ENCODE measurements at regions not wholly inside any gene's neighbourhood (a gene's known extent, or its start where the extent isn't known, plus 50 kb on each side); places are given as distances from the start of the nearest gene placed in this dataset.

DNA sequence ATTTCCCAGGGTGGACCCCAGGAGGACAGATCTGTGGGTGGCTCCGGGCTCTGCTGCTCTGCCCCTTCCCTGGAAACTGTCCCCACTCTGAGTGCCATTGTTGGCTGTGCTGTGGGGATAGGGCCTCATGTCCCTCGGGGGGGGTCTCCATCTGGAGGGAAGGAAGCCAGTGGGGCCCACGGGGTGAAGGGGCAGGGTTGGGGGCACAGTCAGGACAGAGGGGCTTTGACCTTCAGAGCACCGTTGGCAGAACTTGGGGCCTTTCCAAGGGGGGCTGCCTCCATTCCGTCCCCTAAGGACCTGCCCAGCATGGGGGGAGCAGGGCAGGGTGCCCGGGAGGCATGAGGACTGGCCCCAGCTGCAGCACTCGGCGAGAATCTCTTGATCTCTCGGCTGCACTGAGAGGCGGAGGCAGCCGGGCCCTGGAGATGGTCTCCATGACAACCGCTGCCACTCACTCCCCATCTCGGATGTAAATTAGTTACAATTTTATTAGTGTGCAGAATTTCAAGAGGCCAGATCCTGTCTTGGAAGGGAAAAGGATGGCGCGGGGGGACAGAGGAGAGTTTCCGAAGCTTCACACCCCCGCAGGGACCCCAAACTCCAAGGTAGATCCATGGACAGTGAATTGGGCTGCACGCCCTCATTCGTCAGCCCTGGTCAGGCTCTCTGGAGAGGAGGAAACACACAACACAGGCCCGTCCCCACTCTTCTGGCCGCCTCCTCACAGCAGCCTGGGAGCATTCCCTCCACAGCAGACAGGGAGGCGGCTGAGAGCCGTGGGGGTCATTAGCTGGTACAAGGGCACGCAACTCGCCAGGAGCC lies 216.2 kb upstream of the IER5L start:
- intact Hi-C loops (cut with DNase I, micrococcal nuclease) = no loop called here
- no peak for ATAC-seq (ENCODE audit: poor library complexity)
- H3K36me3 ChIP-seq (ENCODE audit: insufficient read depth, low read length) = no peaks in the 10 kb centered on the region
- no peaks in the 10 kb centered on the region for H3K27me3 ChIP-seq (ENCODE audit: control insufficient read depth in 1 of 2, insufficient read depth in 2 of 2, low read length in 2 of 2)
- no peaks in the 10 kb centered on the region for H3K4me1 Mint-ChIP-seq (ENCODE audit: low read depth)
- no peaks in the 10 kb centered on the region for H3K36me3 Mint-ChIP-seq (ENCODE audit: low read depth)
- no peaks in the 10 kb centered on the region for H3K27me3 Mint-ChIP-seq
- H3K9me3 ChIP-seq (ENCODE audit: control insufficient read depth in 1 of 2, insufficient read depth in 1 of 2, low read length in 2 of 2) = peaks cover 0 to 4% of the 10 kb centered on the region in 2 experiments
- no peaks in the 10 kb centered on the region for H3K4me1 ChIP-seq (ENCODE audit: insufficient read depth, low read length)
- H3K27ac ChIP-seq (ENCODE audit: low read depth in 1 of 2, low read length in 2 of 2) = no peak overlapping the region
- TF ChIP-seq, protein P1, sequence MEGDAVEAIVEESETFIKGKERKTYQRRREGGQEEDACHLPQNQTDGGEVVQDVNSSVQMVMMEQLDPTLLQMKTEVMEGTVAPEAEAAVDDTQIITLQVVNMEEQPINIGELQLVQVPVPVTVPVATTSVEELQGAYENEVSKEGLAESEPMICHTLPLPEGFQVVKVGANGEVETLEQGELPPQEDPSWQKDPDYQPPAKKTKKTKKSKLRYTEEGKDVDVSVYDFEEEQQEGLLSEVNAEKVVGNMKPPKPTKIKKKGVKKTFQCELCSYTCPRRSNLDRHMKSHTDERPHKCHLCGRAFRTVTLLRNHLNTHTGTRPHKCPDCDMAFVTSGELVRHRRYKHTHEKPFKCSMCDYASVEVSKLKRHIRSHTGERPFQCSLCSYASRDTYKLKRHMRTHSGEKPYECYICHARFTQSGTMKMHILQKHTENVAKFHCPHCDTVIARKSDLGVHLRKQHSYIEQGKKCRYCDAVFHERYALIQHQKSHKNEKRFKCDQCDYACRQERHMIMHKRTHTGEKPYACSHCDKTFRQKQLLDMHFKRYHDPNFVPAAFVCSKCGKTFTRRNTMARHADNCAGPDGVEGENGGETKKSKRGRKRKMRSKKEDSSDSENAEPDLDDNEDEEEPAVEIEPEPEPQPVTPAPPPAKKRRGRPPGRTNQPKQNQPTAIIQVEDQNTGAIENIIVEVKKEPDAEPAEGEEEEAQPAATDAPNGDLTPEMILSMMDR (IDR thresholded peaks at IDR 0.05) = no peak
- H3K4me3 Mint-ChIP-seq = no peak overlapping the region
- no peak for DNase-seq
- no peak overlapping the region for H3K4me3 ChIP-seq (ENCODE audit: low read length)
- H3K9me3 Mint-ChIP-seq = no peaks in the 10 kb centered on the region
- ChIA-PET POLR2A (no interaction called here), CTCF (no interaction called here)
- H3K27ac Mint-ChIP-seq = no peak overlapping the region

DNA sequence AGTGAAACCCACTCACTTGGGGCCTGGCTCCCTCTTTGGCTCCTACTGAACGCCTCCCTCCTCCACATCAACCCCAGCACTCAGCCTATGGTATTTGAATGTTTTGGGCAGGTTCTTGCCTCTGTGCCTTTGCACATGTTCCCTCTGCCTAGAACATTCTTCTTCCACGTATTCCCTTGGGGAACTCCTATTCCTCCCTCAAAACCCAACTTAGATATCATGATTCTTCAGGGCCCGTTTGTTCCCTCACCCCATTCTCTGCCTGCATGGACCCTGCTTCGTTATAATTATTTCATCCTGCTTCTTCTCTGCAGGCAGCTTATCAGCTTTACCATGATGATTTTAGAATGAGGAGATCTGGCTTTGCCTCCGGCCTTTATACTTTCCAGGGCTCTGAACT lies 215.0 kb upstream of the IER5L start:
- ChIA-PET CTCF (no interaction called here), POLR2A (no interaction called here)
- Mint-ChIP-seq H3K9me3 (no peaks in the 10 kb centered on the region), H3K4me1 (ENCODE audit: low read depth) (no peaks in the 10 kb centered on the region), H3K27me3 (no peaks in the 10 kb centered on the region), H3K4me3 (no peak overlapping the region), H3K27ac (no peak overlapping the region), H3K36me3 (ENCODE audit: low read depth) (no peaks in the 10 kb centered on the region)
- no peak for ATAC-seq (ENCODE audit: poor library complexity)
- TF ChIP-seq, protein P1 (IDR thresholded peaks at IDR 0.05) = no peak
- no peak overlapping the region for H3K27ac ChIP-seq (ENCODE audit: low read depth in 1 of 2, low read length in 2 of 2)
- intact Hi-C loops (cut with DNase I, micrococcal nuclease) = no loop called here
- H3K4me1 ChIP-seq (ENCODE audit: insufficient read depth, low read length) = no peaks in the 10 kb centered on the region
- H3K4me3 ChIP-seq (ENCODE audit: low read length) = no peak overlapping the region
- peaks cover 0 to 4% of the 10 kb centered on the region in 2 experiments for H3K9me3 ChIP-seq (ENCODE audit: control insufficient read depth in 1 of 2, insufficient read depth in 1 of 2, low read length in 2 of 2)
- DNase-seq = no peak
- H3K27me3 ChIP-seq (ENCODE audit: control insufficient read depth in 1 of 2, insufficient read depth in 2 of 2, low read length in 2 of 2) = no peaks in the 10 kb centered on the region
- H3K36me3 ChIP-seq (ENCODE audit: insufficient read depth, low read length) = no peaks in the 10 kb centered on the region

DNA sequence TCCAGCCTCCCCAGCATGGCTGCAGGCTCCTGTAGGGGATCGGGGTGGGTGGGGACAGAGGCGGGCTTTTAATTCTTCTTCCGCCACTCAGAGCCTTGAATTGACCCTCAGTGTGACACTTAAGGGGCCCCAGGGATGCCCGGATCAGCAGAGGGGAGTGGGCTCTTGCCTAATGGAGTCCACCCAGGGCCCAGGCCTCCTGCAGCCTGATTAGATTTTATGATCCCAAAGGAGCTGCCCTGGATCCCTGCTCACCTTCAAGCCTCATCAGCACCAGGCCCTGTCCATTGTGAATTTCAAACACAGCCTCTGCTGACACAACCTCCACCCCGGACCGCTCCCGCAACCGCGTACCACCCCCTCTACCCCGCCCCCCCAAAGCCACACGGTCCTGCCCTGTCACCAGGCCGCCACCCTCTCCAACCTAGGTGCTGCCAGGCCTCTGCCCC lies 214.1 kb upstream of the IER5L start:
- no peaks in the 10 kb centered on the region for H3K27me3 Mint-ChIP-seq
- no peaks in the 10 kb centered on the region for H3K9me3 Mint-ChIP-seq
- DNase-seq (no peak), ATAC-seq (ENCODE audit: poor library complexity) (no peak)
- ChIA-PET CTCF (no interaction called here), POLR2A (no interaction called here)
- H3K27ac ChIP-seq (ENCODE audit: low read depth in 1 of 2, low read length in 2 of 2) = no peak overlapping the region
- no peaks in the 10 kb centered on the region for H3K4me1 Mint-ChIP-seq (ENCODE audit: low read depth)
- no peaks in the 10 kb centered on the region for H3K4me1 ChIP-seq (ENCODE audit: insufficient read depth, low read length)
- no peak overlapping the region for H3K4me3 ChIP-seq (ENCODE audit: low read length)
- no peaks in the 10 kb centered on the region for H3K36me3 Mint-ChIP-seq (ENCODE audit: low read depth)
- H3K36me3 ChIP-seq (ENCODE audit: insufficient read depth, low read length) = no peaks in the 10 kb centered on the region
- TF ChIP-seq, protein P1 (IDR thresholded peaks at IDR 0.05) = no peak
- H3K27ac Mint-ChIP-seq = no peak overlapping the region
- H3K27me3 ChIP-seq (ENCODE audit: control insufficient read depth in 1 of 2, insufficient read depth in 2 of 2, low read length in 2 of 2) = no peaks in the 10 kb centered on the region
- peaks cover 0 to 4% of the 10 kb centered on the region in 2 experiments for H3K9me3 ChIP-seq (ENCODE audit: control insufficient read depth in 1 of 2, insufficient read depth in 1 of 2, low read length in 2 of 2)
- no peak overlapping the region for H3K4me3 Mint-ChIP-seq
- intact Hi-C loops (cut with DNase I, micrococcal nuclease) = no loop called here

All from CD4-positive, alpha-beta T cell (primary cell).